Peyer's patch (tissue), 4 donors: ENCODE measurements at regions not wholly inside any gene's neighbourhood (a gene's known extent, or its start where the extent isn't known, plus 50 kb on each side); places are given as distances from the start of the nearest gene placed in this dataset.

Experiments
- CTCF ChIP-seq, 6 experiments: fragments of 450-650 bp in 4 of 6; fragments of 200-600 bp in 2 of 6; sonication (generic) in 1 of 6; IDR thresholded peaks; one replicate each; pipeline ENCODE4 v1.5.1; 2017 to 2019; ENCODE audit warnings: antibody characterized with exemption in 6 of 6, mild to moderate bottlenecking in 3 of 6, moderate library complexity in 1 of 6
- POLR2A ChIP-seq, 2 donors: fragments of 450-650 bp; IDR thresholded peaks; one replicate each; pipeline ENCODE4 v1.5.1; 2017; ENCODE audit warnings: antibody characterized with exemption in 2 of 2, mild to moderate bottlenecking in 2 of 2, moderate library complexity in 2 of 2

GRCh38 chr2:220347626-220348025 lies 720.2 kb downstream of the SLC4A3 start:
- TF ChIP-seq CTCF (IDR thresholded peaks at IDR 0.05) = no peak
- TF ChIP-seq POLR2A (IDR thresholded peaks at IDR 0.05) = no peak
